Activated CD8-positive, alpha-beta memory T cell treated with anti-CD3 and anti-CD28 coated beads for 36 hours (primary cell): ENCODE measurements at regions not wholly inside any gene's neighbourhood (a gene's known extent, or its start where the extent isn't known, plus 50 kb on each side); places are given as distances from the start of the nearest gene placed in this dataset.
"Not testable (repeated sequence)": the region's sequence is repeated elsewhere in the genome, so short reads cannot be mapped to it uniquely, and the experiment has no call there.

Source experiments
- CTCF ChIA-PET: fragments of 350-600 bp; sonication (Branson Sonifier 250); formaldehyde crosslinking; loops from one replicate; lab custom pipeline; 2021; ENCODE audit warnings: antibody characterized with exemption; lab: Charles Lee
- POLR2A ChIA-PET: fragments of 350-600 bp; sonication (Branson Sonifier 250); formaldehyde crosslinking; loops from one replicate; lab custom pipeline; 2021; ENCODE audit warnings: antibody characterized with exemption; lab: Charles Lee

DNA sequence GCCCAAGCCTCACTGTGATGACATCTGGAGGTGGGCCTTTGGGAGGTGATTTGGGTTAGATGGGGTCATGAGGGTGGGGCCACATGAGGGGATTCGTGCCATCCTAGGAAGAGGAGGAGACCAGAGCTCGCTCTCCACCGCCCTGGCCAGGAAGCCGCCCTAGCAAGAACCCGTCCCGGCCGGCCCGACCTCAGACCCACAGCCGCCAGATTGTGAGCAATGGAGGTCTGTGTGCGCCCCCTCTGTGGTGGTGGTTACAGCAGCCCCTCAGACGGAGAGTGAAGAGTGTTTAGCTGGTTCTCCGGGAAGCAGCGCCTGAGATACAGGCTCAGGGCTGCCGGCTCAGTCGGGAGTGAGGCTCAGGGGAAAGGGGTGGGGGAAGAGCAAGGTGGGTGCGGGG lies 83.3 kb downstream of the RTP5 start:
- ChIA-PET POLR2A (no interaction called here), CTCF (no interaction called here)

DNA sequence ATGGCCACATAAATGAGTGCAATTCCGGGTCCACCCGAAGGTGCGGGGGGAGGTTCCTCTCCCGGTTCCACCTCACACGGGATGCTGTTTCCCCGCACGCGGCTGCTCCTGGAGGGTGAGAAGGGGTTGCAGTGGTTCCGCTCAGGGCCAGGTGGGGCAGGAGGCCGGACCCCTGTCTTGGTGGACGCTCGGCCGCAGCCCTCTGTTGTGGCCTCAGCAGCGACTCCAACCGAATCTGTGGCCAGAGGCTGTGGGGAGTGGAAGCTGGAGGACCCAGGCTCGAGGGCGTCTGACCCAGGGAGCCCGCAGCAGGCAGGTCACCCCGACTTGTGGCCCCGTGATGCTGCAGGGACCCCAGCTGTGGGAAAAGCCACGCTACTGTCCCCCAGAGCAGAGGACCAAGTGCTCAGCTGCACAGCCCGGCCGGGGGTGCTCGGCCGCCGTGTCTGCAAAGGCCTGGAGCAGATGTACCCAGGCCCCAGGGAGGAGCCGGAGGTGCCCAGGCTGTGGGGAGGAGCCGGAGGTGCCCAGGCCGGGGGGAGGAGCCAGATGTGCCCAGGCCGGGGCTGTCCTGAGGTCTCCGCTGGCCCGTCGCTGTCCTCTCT lies 83.9 kb downstream of the RTP5 start:
- POLR2A ChIA-PET: no interaction called here
- CTCF ChIA-PET: no interaction called here

DNA sequence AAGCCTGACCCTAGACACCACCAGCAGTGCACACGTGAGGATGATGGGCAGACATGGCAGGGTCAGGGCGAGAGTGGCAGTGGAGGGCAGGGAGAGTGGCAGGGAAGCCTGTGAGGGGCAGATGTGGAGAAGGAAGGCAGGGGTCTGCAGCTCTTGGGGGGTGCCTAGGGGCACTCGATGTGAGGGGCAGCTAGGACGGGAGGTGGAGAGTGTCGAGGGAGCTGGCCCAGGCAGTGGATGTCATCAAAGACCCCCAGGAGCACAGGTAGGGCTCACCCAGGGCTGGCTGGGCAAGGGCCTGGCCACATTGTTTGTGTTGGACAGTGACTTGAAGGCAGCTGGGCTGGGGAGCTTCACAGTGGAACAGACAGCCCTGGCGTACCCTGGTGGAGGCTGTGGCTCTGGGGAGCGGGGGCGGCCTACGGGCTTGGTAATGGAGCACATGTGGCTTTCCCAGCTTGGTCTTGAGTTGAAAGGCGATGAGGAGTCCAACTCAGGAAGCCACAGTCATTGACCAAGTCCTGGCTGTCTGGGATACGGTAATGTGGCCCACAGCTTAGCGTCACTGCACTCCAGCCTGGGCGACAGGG lies 87.1 kb downstream of the RTP5 start:
- CTCF ChIA-PET: no interaction called here
- POLR2A ChIA-PET: no interaction called here

DNA sequence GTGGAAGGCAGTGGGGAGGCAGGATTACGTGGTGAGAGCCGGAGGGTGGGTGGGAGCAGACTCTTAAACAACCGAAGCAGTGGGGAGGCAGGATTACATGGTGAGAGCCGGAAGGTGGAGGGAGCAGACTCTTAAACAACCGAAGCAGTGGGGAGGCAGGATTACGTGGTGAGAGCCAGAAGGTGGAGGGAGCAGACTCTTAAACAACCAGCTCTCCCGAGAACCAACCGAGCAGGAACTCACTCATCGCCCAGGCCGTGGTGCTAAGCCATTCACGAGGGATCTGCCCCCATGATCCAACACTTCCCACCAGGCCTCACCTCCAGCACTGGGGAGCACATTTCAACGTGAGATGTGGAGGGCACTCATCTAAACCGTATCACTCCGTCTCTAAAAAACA lies 87.7 kb downstream of the RTP5 start:
- POLR2A ChIA-PET: no interaction called here
- CTCF ChIA-PET: no interaction called here

DNA sequence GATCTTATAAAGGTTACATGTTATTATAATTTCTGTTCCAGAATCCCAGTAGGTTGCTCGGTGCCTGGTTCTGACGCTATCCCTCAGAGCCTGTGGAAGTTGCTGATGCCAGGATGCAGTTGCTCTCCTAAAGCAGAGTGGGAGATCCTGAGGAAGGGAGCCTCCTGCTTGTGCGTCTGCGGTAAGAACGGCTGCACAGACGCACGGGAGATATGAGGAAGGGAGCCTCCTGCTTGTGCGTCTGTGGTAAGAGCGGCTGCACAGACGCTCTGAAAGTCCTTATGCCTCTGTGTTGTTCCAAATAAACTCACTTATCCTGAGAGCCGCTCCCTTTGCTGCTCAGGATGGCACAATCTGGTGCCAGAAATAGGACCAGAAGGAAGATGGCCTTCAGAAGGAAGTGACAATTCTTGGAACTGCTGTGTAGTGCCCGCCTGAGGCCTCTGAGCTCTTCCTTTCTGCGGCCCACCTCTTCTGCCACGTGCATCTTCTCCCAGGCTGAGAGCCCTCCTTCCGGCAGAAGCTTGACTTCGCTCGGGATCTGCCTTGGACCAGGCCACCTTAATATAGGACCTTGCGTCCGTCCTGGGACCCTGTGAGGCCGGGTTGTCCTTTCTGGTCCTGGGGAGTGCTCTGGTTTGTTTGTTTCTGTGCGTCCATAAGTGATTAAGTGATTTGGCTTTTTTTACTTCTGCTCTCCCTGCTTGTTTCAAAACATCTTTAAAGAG lies 89.5 kb downstream of the RTP5 start:
- ChIA-PET CTCF (interaction anchor here (1.7 kb wide), 1 partner anchor 8 kb away, joined by 6 read pairs; no protein-coding TSS in a partner anchor), POLR2A (no interaction called here)

DNA sequence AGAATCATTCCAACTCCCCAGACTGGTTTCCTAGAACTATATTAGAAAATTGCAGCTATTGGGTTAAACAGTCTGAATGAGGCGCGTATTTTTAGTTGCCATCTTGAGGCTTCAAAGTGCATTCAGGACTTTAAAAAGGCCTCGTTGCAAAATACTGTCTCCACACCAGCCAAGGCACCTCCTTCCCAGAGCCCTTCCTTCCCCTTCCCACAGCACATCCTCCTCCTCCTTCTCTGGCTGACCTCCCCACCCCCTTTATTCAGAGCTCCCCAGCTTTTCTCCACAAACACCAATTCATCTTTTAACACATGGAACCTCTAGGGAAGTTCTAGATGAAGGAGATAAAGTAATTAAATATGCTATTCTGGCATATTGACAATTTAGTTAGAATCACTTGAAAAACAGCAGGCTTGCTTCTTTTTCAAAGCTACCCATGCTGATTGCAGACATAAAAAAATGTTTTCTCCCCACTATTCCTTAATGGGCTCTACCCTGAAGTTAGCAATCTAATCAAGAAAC lies 90.3 kb downstream of the RTP5 start:
- ChIA-PET CTCF (interaction anchor here (0.6 to 1.7 kb wide), 2 partner anchors 9 to 20 kb away, joined by 3 to 6 read pairs; no protein-coding TSS in a partner anchor), POLR2A (no interaction called here)

DNA sequence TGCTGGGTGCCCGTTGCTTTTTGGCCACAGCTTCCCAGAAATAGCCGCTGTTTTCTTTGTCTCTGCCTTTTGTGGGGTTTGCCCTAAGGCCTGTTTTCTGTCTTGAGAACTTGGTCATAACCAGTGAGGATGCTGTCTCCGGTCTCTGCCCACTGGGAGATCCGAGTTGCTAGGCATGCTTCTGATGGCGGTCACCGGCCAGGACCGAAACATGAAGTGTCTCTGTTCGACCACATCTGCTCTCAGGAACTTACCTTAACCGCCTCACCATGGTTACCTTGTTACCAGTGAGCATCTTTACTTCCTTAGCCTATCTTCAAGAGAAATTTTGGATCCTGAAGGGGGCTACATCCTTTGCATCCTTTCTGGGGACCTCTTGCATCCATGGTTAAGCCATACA lies 91.9 kb downstream of the RTP5 start:
- POLR2A ChIA-PET: no interaction called here
- CTCF ChIA-PET: no interaction called here

DNA sequence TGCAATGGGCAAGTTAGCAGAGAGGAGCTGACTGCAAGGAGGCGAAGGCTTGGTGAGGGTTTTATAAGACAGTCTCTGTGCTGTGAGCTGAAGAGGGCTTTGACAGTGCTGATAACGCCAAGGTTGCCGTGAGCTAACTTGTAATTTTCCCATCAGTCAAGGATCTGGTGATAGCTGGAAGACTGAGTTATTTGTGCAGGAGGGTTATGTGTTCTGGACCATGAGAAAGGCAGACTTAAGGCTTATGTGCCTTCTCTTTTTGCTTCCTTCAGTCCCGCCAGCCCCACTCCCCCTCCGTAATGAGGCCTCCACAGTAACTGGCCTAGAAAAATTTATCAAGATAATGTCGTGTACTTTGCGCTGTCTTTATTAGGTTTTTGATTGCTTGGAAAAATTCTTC lies 94.6 kb downstream of the RTP5 start:
- ChIA-PET POLR2A (no interaction called here), CTCF (interaction anchor here (0.7 to 1.2 kb wide), 2 partner anchors 15 to 1522 kb away, joined by 3 to 4 read pairs; no protein-coding TSS in a partner anchor)

DNA sequence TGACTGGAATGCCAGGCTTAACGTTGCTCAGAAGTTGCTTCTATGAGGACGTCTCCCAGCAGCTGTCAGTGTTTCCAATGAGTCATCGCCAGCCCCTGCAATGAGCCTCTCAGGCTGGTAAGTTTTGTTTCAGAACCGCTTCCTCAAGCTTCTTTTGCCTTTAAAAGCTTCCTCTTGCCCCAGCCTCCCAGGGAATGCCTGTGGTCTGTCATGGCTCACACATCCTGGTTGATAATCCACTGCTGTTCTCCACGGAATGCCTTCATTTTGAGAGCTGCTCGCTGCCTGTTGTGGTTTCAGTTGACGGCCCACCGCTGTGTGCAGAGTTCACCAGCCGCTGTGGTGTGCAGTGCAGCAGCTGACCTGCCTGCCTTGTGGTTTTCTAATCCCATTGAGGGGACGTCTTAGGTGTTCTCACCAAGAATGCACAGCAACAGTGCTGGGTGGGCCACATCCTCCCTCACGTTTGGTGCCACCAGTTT lies 96.4 kb downstream of the RTP5 start:
- CTCF ChIA-PET: interaction anchor here (0.6 kb wide), 1 partner anchor 1572 kb away, joined by 4 read pairs; no protein-coding TSS in a partner anchor
- POLR2A ChIA-PET: no interaction called here

DNA sequence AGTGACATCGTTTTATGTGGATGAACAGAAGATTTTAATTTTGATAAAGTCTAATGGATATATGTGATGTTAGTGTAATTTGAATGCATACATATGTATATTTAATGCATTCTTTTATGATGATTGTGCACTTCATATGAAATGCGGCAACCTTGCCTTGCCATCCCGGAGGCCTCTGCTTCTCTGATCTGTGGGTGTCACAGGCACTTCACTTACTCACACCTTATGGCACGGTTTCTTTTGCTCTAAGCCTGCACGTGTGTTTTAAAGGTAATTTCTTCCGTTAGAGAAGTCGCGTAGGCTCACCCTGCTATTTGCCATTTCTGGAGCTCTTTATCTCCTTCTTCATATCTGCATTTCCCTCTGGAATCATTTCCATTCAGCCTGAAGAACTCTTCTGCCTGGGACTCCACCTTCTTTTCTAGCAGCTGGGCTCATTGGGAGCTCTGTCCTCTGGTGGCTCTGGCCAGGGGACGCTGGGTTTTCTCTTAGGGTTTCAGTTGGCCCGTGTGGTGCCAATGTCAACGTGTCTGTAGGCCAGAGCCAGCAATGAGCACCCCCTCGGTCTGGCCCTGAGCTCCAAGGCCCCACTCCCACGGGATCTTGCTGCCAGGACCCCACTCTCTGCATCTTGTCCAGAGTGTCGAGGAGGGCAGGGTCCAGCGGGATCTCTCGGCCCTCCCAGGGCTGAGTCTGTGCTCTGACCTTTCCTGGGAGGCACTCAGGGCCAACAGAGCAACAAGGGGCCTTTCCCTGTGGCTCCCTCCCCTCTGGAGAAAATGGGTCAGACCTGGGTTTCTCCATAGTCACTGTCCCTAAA lies 97.3 kb downstream of the RTP5 start:
- CTCF ChIA-PET: no interaction called here
- POLR2A ChIA-PET: no interaction called here

DNA sequence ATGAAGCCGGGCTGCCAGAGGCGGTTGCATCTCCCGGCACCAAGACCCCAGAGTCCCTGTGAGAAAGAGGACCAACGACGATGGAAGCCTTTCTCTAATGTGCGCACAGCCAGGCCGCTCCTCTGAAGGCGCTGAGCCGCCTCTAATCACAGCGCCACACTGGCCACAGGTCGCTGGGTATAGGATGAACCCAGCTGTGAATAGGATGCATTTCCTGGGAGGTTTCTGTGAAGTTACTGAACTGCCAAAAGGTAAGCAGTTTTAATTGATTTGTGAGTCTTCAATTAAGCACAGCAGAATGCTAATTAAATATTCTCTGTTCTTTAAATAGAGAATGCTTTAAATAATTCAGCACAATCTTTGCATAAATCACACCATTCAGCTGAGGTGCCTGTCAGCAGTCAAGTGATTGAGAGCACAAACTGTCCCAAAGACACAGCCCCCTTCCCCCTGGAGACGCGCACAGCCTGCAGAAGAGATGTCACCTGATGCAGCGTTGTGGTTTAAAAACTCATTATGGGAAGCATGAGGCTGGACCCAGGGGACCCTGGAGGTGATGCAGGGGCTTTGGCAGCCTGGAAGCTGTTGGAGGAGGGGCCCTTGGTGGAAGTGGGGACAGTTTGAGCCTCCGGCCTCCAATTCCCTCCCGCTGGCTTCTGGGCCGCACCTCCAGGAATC lies 98.1 kb downstream of the RTP5 start:
- ChIA-PET POLR2A (no interaction called here), CTCF (no interaction called here)

DNA sequence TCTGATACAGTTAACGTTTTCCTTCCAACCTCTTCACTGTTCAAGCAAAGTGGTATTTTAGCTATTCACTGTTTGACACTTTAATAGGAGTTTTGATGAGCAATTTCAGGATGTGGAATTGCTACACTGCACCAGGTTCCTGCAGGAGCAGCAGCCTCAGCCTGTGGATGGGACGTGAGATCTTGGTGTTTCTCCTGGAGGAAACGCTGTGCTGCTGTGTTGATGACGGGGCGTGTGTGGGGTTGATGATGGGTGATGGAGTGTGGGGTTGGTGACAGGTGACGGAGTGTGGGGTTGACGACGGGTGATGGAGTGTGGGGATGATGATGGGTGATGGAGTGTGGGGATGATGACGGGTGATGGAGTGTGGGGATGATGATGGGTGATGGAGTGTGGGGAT lies 98.9 kb downstream of the RTP5 start:
- ChIA-PET CTCF (no interaction called here), POLR2A (no interaction called here)

DNA sequence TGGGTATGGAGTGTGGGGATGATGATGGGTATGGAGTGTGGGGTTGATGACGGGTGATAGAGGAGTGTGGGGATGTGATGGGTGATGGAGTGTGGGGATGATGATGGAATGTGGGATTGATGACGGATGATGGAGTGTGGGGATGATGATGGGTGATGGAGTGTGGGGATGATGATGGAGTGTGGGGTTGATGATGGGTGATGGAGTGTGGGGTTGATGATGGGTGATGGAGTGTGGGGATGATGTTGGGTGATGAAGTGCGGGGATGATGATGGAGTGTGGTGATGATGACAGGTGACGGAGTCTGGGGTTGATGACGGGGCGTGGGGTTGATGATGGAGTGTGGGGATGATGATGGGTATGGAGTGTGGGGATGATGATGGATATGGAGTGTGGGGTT lies 99.7 kb downstream of the RTP5 start:
- CTCF ChIA-PET, POLR2A ChIA-PET: not testable (repeated sequence)

DNA sequence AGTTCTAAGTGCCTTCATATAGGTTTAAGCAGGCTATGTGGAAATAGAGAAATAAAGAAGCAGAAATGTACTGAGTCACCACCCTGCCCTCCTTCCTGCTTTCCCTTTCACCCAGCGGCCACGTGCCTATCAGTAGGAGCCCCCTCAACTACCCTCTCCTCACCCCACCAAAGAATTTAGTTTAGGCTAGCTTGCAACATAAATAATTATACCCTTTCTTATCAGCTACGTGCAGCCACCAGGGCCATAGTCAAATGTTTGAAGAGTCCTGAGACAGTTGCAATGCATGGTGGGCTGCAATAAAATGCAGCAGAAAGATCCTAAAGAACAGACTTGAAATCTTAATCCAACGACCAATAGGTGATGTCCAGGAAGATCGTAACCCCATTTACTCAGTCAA lies 101.2 kb downstream of the RTP5 start:
- CTCF ChIA-PET: no interaction called here
- POLR2A ChIA-PET: interaction anchor here (0.5 kb wide), 1 partner anchor 933 kb away, joined by 8 read pairs; no protein-coding TSS in a partner anchor

DNA sequence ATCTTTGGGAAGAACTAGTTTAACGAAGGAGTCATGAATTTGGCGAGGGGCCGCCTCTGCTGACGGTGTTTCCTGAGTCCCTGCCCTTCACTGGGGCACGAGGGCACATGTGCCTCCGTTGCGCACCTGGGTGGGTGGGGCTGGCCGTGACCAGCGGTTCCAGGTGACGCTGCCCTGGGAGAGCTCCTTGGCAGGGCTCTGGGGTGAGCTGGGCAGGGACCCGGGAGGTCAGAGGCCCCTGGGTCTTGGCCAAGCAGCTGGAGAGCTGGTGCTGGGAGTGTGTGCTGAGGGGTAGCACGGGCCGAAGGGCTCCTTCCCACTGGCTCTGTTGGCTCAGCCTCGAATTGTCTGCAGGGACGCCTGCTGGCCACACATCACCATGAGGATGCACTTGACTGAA lies 104.6 kb downstream of the RTP5 start:
- ChIA-PET CTCF (no interaction called here), POLR2A (no interaction called here)

DNA sequence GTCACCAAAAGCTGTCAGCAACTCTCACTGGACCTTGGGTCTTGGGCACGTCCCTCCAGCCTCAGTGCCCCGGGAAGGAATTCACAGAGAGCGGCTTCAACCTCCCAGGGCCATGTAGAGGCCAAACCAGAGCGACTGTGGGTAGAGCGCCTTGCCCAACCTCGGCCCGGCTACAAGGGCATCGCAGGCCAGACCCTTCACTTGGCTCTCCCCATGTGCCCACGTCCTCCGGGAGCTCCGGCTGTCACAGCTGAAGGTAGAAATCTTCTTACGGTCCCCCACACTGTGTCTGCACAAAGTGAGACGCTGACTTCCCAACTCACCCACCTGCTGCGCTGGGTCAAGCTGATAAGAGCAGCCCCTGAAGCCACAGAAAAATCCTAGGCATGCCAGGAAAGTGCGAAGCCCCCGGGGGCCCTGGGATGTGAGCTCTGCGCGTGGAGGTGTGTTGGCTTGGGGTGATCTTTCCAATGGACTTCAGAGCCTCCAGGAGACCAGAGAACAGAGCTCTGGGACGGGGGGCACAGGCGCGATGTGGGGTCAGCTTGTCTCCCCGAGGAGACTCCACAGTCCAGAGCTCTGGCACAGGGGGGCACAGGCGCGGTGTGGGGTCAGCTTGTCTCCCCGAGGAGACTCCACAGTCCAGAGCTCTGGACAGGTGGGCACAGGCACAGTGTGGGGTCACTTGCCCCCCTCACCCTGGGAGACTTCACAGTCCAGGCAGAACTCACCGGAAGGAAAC lies 105.5 kb downstream of the RTP5 start:
- POLR2A ChIA-PET: no interaction called here
- CTCF ChIA-PET: interaction anchor here (1.4 kb wide), 1 partner anchor 24 kb away, joined by 5 read pairs; no protein-coding TSS in a partner anchor

DNA sequence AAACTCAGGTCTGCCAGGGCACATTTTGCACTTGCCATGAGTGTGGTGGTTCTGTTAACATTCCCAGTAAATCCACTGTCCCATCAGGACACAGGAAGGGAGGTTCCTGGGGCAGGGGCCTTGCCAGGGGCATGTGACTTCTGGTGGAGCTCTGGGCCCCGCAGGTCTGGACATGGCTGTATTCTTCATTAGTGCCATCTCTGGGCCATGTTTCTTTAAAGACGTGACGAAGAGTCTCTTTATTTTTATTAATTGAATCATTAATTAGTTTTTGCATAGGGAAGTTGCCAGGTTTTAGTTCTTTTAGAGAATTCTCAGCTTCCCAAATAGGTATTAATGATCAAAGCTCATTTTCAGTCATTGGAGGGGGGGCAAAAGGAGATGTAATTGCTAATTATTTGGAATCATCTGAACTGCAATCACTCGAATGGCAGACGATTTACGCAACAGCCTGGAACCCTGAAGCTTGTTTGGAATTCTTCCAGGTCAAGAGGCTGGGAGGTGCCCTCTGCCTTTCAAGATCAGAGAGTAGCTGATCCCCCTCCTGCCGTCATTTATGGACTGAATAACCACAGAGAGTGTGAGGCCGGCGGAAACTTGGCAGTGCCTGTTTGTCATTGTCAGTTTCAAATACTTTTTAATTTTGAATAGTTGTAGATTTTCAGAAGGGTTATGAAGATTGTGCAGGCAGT lies 106.2 kb downstream of the RTP5 start:
- ChIA-PET CTCF (interaction anchor here (1.4 kb wide), 1 partner anchor 25 kb away, joined by 5 read pairs; no protein-coding TSS in a partner anchor), POLR2A (no interaction called here)

DNA sequence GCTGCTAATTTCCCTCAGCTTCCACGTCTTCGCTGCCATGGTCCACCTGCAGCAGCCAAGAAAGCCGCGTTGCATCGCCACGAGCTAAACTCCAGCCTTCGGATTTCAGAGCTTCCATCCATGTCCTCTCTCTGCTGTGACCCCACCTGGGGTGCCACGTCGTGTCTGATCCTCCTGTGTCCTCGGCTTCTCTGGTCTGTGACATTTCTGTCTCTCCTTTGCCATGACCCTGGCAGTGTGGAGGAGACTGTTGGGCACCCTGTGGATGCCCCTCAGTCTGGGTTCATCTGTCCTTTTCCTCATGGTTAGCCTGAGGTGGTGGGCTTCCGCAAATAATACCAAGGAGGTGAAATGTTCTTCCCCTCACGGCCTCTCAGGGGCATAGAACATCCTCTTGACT lies 106.8 kb downstream of the RTP5 start:
- ChIA-PET POLR2A (no interaction called here), CTCF (interaction anchor here (1.4 kb wide), 1 partner anchor 26 kb away, joined by 5 read pairs; no protein-coding TSS in a partner anchor)
